ENCODE measurements at regions not wholly inside any gene's neighbourhood (a gene's known extent, or its start where the extent isn't known, plus 50 kb on each side); places are given as distances from the start of the nearest gene placed in this dataset.

- no peak overlapping the region for H3K4me3 Mint-ChIP-seq
- no peaks in the 10 kb centered on the region for H3K4me1 ChIP-seq
- peak overlapping the region; percentile 44 for H3K27ac Mint-ChIP-seq
- H4K20me1 ChIP-seq (ENCODE audit: low read depth) = no peaks in the 10 kb centered on the region
- no peak for TF ChIP-seq CTCF (IDR thresholded peaks at IDR 0.05)
- no peak for TF ChIP-seq EZH2 (IDR thresholded peaks at IDR 0.05)
- TF ChIP-seq EZH2phosphoT487 (IDR thresholded peaks at IDR 0.05) = no peak
- no peaks in the 10 kb centered on the region for H3K79me2 ChIP-seq (ENCODE audit: low read depth)
- no peaks in the 10 kb centered on the region for H3K36me3 Mint-ChIP-seq
- no peaks in the 10 kb centered on the region for H3K36me3 ChIP-seq
- H3K9me3 Mint-ChIP-seq = no peaks in the 10 kb centered on the region
- no peak overlapping the region for H3K9ac ChIP-seq
- peaks cover 12% of the 10 kb centered on the region for H3K4me1 Mint-ChIP-seq
- H3F3A ChIP-seq (ENCODE audit: low read depth) = no peaks in the 10 kb centered on the region
- no peak overlapping the region for H3K27ac ChIP-seq
- DNase-seq (ENCODE audit: low spot score) = no peak
- no peak overlapping the region for H3K4me3 ChIP-seq
- H3K9me3 ChIP-seq (ENCODE audit: low read depth) = no peaks in the 10 kb centered on the region
- H3K27me3 Mint-ChIP-seq (ENCODE audit: insufficient read depth, low read depth) = peaks cover 10% of the 10 kb centered on the region
- H3K4me2 ChIP-seq = no peak overlapping the region
- H2AFZ ChIP-seq (replicated peaks) = peak overlapping the region; percentile 63
- no peaks in the 10 kb centered on the region for H3K27me3 ChIP-seq
These were observed 220.2 kb downstream of the SHQ1 start for GRCh38 chr3:72628065-72628464.

- no peak overlapping the region for H3K27ac ChIP-seq
- TF ChIP-seq EZH2phosphoT487 (IDR thresholded peaks at IDR 0.05) = no peak
- TF ChIP-seq CTCF (IDR thresholded peaks at IDR 0.05) = no peak
- no peak for TF ChIP-seq EZH2 (IDR thresholded peaks at IDR 0.05)
- H3K4me2 ChIP-seq = no peak overlapping the region
- DNase-seq (ENCODE audit: low spot score) = no peak
- Mint-ChIP-seq H3K4me3 (no peak overlapping the region), H3K36me3 (no peaks in the 10 kb centered on the region), H3K9me3 (no peaks in the 10 kb centered on the region), H3K4me1 (peaks cover 12% of the 10 kb centered on the region), H3K27me3 (ENCODE audit: insufficient read depth, low read depth) (peaks cover 4% of the 10 kb centered on the region), H3K27ac (no peak overlapping the region)
- H4K20me1 ChIP-seq (ENCODE audit: low read depth) = no peaks in the 10 kb centered on the region
- no peaks in the 10 kb centered on the region for H3K9me3 ChIP-seq (ENCODE audit: low read depth)
- H3K36me3 ChIP-seq = no peaks in the 10 kb centered on the region
- no peak overlapping the region for H3K4me3 ChIP-seq
- H3F3A ChIP-seq (ENCODE audit: low read depth) = no peaks in the 10 kb centered on the region
- H3K27me3 ChIP-seq = no peaks in the 10 kb centered on the region
- H2AFZ ChIP-seq (replicated peaks) = no peak overlapping the region
- H3K79me2 ChIP-seq (ENCODE audit: low read depth) = no peaks in the 10 kb centered on the region
- H3K4me1 ChIP-seq = no peaks in the 10 kb centered on the region
- no peak overlapping the region for H3K9ac ChIP-seq
These were observed 221.0 kb downstream of the SHQ1 start for GRCh38 chr3:72627271-72627670.

GRCh38 chr3:72625602-72626337 is 222.5 kb downstream of the SHQ1 start:
- Mint-ChIP-seq H3K27me3 (ENCODE audit: insufficient read depth, low read depth) (peaks cover 6% of the 10 kb centered on the region), H3K4me3 (no peak overlapping the region)

More at GRCh38 chr3:72625602-72626337, 222.5 kb downstream of the SHQ1 start:
- no peak for DNase-seq (ENCODE audit: low spot score)
- Histone ChIP-seq H3K27me3 (no peaks in the 10 kb centered on the region), H3K79me2 (ENCODE audit: low read depth) (no peaks in the 10 kb centered on the region), H3K4me2 (no peak overlapping the region), H2AFZ (replicated peaks) (no peak overlapping the region), H3K9ac (no peak overlapping the region), H3K4me1 (no peaks in the 10 kb centered on the region), H4K20me1 (ENCODE audit: low read depth) (no peaks in the 10 kb centered on the region), H3K4me3 (no peak overlapping the region), H3F3A (ENCODE audit: low read depth) (no peaks in the 10 kb centered on the region), H3K9me3 (ENCODE audit: low read depth) (no peaks in the 10 kb centered on the region), H3K27ac (no peak overlapping the region), H3K36me3 (no peaks in the 10 kb centered on the region)
- TF ChIP-seq CTCF (IDR thresholded peaks at IDR 0.05) (no peak), EZH2 (IDR thresholded peaks at IDR 0.05) (no peak), EZH2phosphoT487 (IDR thresholded peaks at IDR 0.05) (no peak)
- no peak overlapping the region for H3K27ac Mint-ChIP-seq
- H3K36me3 Mint-ChIP-seq = no peaks in the 10 kb centered on the region
- no peaks in the 10 kb centered on the region for H3K9me3 Mint-ChIP-seq
- peaks cover 14% of the 10 kb centered on the region for H3K4me1 Mint-ChIP-seq
